Right forelimb (tissue), 1 donor: ENCODE measurements at regions not wholly inside any gene's neighbourhood (a gene's known extent, or its start where the extent isn't known, plus 50 kb on each side); places are given as distances from the start of the nearest gene placed in this dataset.

Source experiments
- DNase-seq: peaks from one replicate; pipeline ENCODE4 v3.0.0-alpha.2; 2018

- DNase-seq, result no peak
These were observed 277.1 kb downstream of the IRS2 start for GRCh38 chr13:109509154-109509900.

- DNase-seq, result no peak
These were observed 286.1 kb downstream of the IRS2 start for GRCh38 chr13:109500146-109500773.

- DNase-seq, result no peak
These were observed 288.5 kb downstream of the IRS2 start for GRCh38 chr13:109497917-109498316.

- DNase-seq, result no peak
These were observed 290.2 kb downstream of the IRS2 start for GRCh38 chr13:109496216-109496615.

GRCh38 chr13:109494925-109495369 lies 291.4 kb downstream of the IRS2 start:
- DNase-seq, result no peak

- DNase-seq, result no peak
These were observed 301.1 kb downstream of the IRS2 start for GRCh38 chr13:109485136-109485794.

- DNase-seq, result no peak
These were observed 303.1 kb downstream of the IRS2 start for GRCh38 chr13:109483284-109483683.

- DNase-seq, result no peak
These were observed 305.3 kb downstream of the IRS2 start for GRCh38 chr13:109481040-109481439.

- DNase-seq, result no peak
These were observed 306.1 kb downstream of the IRS2 start for GRCh38 chr13:109480011-109480955.

GRCh38 chr13:109479534-109479933 lies 306.8 kb downstream of the IRS2 start:
- DNase-seq, result no peak

- no peak for DNase-seq
These were observed 310.4 kb downstream of the IRS2 start for GRCh38 chr13:109476001-109476400.

GRCh38 chr13:109468123-109468522 lies 318.3 kb downstream of the IRS2 start:
- DNase-seq, result no peak

- DNase-seq, result no peak
These were observed 321.2 kb downstream of the IRS2 start for GRCh38 chr13:109465148-109465547.

- DNase-seq, result no peak
These were observed 332.0 kb downstream of the IRS2 start for GRCh38 chr13:109454167-109454917.

- DNase-seq, result no peak
These were observed 334.7 kb downstream of the IRS2 start for GRCh38 chr13:109451726-109452125.

GRCh38 chr13:109448629-109449028 lies 337.8 kb downstream of the IRS2 start:
- no peak for DNase-seq

- DNase-seq, result no peak
These were observed 338.7 kb downstream of the IRS2 start for GRCh38 chr13:109447667-109448066.

GRCh38 chr13:109440320-109440719 lies 346.1 kb downstream of the IRS2 start:
- DNase-seq, result no peak

- no peak for DNase-seq
These were observed 346.6 kb downstream of the IRS2 start for GRCh38 chr13:109439813-109440212.

GRCh38 chr13:109436841-109437240 lies 349.5 kb downstream of the IRS2 start:
- DNase-seq, result no peak

GRCh38 chr13:109436055-109436622 lies 350.2 kb downstream of the IRS2 start:
- DNase-seq, result no peak

GRCh38 chr13:109431217-109431616 lies 355.2 kb downstream of the IRS2 start:
- no peak for DNase-seq
